GM18520 (cell line): ENCODE measurements at regions not wholly inside any gene's neighbourhood (a gene's known extent, or its start where the extent isn't known, plus 50 kb on each side); places are given as distances from the start of the nearest gene placed in this dataset.

ENCODE experiments used
- ATAC-seq: cut with Tn5 transposase; IDR thresholded peaks from one replicate; pipeline ENCODE4 v1.9.1; 2021; ENCODE audit not compliant: unreplicated experiment

DNA sequence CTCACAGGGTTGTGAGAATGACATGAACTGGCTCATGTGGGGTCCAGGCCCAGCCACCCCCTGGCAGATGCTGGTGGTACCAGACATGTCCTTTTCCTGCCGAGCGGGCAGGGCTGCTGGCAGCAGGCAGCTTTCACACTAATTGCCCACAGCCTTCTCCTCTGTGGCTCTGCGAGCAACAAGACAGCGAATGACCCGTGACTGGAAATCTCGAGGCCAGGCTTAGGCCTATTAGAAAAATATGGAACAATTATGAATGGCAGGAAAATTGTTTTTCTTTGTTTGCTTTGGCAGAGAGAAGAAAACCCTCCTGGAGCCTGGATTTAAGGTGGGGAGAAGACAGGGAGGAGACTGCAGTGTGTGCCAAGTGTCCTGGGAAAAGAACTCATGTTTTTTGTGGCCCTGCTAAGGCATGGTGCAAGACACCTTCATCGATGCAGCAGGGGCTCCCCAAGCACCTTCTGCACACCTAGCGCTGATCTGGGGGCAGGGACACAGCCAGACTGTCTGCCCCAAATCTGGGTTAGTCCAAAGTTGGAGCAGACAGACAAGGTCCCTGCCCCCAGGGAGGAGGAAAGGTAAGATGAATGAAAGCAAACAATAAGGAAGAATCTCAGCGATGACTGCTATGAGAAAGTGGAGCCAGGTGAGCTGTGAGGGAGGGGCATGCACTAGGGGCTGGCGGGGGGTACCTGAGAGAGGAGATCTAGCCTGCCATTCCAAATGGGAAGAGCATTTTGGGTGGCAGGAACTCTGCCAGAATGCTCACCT lies 193.8 kb upstream of the TLE3 start:
- ATAC-seq, result no peak

DNA sequence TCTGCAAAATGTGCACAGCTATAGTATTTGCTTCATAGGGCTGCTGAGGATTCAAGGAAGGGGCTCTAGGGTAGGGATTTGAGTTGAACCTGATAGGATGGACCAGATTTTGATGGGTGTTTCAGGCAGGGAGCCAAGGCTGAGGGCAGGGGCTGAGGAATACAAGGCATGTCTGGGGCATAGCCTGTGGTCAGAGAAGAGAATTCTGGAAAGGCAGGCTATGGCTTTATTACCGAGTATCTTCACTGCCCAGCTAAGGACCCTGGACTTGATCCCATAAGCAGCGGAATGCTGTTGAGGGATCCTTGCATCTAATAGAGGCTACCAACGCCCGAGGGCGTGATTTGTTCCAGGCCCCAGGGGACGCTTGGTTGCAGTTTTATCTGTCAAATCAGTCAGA lies 193.0 kb upstream of the TLE3 start:
- ATAC-seq, result no peak

DNA sequence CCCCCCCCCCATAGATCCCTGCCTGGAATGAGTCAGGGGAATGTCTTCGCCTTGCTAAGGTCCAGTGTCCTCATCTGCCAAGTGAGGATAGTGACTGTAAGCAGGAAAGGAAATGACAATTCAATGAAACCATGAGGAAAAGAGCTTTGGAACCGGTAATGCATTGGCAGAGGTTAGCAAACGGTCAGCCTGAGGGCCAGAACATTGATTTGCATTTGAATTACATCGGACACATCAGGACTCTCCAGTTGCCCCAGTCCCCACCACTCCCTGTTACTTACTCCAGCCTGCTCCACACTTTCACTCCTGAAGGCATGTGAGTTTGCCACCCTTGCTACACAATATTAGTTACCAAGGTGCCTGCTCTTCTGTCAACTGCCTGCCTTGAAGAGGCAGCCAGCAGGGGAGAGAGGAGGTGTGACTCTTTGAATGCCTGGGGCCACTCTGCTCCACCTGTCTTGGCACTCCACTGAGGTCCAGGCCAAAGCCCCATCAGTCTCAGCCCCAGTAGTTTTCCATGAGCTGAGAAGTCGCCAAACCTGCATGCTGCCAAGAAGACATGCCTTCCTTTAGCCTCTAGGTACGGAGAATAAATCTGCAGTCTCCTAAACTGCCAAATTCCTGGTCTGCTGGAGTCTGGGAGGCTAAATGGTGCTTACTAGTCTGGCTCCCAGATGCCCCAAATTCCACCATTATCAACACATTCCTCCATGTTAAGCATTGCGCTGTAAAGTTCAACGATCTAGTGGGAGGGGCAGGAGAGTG lies 191.7 kb upstream of the TLE3 start:
- ATAC-seq, result no peak

DNA sequence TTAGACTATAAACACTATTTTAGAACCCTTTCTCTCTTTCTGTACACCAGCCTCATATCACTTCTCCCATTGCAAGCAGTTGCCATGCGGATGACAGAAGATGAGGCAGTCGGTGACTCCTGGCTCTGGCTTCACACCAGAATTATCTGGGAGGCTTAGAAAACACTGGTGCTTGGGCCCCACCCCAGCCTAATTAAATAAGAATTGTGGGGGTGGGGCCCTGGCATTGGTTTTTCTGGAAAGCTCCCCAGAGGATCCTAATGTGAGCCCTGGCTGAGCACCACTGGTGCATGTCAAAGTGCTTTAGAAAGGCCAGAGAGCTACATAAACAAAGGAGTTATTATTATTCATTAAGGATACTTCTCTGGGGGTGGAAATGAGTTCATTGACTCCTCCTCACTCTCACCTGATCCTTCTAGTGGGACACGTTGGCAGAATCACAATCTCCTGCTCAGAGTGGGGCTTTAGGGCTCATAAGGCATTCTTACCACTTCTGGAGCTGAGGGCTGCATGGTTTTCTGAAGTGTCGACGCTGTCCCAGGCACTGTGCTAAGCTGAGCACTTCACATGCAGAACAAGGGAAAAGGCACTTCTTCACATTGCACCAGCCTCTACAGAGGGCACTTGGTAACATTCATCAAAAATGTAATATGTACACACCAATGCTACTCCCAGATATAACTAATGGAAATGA lies 188.5 kb upstream of the TLE3 start:
- ATAC-seq, result no peak

DNA sequence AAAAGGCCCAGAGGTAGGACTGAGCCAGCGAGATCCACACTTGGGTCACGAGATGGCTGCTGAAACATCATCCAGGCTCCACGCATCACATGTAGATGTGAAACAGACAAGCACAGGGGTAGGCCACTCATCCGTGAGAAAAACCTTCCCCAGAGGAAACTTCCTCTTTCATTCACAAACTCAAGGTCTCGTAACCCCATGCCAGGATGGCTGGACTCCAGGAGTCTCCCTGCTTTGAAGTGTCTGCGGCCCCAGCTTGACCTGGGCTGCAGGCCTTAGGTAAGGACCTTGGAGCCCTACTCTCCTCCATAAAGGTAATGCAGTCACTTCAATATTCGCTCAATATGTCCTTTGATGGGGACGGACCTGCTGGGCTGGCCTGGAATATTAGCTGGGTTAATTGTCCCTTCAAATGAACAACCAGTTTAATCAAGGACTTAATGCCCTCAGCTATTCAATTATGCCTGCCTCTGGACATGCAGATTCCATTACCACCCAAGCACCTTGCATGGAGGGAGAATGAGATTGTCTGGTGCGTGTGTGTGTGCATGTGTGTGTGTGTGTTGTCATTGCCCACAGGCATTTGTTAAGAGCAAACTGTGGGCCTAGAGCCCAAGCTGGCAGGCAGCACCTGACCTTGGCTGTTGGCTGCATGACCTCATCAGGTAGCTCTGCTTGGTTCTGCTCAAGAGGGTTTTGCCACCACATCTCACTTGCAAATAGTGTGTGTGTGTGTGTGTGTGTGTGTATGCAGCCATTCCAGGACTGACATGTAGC lies 186.9 kb upstream of the TLE3 start:
- ATAC-seq, result no peak

DNA sequence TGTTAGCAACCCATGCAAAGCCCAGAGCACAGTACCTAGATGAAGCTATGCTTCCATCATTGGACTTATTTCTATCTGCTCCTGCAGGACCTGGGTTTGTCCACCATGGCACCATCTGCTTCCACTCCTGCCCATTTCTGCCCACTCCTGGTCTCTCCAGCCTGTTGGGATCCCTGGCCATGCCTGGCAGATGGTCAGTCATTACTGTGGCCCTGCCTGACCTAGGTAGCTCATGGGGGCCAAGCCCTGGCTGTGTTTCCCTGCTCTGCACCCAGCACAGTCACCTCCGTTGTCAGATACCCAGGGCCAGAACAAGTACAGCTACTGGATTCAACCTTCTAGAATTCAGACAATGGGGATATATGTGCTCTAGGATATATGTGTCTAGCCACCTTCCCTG lies 185.8 kb upstream of the TLE3 start:
- no peak for ATAC-seq

DNA sequence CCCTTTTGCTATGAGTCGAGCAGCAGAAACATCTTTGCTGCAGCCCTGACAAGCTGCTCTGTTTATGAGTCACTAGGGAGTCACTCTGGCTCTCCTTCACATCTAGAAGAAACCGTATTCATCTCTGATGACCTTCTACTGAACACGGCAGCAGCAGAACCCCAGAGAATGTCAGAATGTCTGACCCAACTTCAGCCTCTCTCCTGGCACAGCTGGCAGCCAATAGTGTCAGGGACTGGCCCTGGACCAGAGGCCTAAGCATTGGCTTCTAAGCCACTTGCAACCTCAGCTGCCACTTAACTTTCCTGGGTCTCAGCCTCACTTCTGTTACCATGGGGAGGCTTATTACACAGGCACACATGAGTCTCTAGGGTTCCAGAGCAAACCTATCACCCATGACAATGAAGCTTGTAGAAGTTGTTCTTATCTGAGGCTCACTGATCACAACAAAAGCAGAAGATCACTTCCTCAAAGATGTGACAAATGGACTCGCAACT lies 184.1 kb upstream of the TLE3 start:
- no peak for ATAC-seq

DNA sequence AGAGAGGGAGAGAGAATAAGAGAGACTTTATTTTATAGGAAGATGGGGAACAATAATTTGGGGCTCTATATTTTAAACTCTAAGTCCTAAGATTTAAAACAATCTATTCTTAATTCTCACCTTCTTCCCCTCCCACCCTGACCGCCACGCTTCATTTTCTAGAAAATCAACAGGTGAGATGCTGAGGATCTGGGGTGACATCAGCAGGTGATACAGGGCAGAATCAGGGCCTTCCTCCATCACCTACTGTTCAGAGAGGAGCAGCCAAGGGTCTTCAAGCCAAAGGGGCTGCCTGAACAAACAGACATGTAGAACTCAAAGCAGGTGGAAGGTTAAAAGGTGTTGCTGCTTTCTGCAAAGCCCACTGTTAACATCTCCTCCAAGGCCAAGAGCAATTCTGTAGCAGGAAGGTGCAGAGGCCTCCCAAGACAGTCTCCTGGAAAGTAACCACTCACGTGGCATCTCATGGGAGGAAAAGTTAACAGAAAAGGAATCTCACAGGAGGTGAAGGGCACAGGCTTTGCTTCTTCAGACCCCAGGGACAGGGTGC lies 183.6 kb upstream of the TLE3 start:
- ATAC-seq, result no peak

DNA sequence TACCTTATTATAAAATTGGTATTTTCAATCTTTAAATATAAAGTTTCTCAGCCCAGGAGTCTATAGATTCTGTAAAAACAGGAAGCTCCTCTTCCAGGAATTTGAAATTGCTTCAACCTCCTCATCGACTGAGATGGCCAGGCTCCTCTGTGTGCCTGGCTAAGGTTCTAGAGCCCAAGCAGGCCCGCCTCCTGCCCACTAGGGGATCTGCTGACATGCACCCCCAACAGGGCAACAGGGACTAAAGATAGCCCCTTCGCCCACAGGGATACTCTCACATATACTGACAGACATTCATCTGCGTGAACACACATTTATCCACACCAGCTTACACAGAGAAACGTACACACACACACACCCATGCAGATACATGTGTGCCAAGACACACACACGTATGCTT lies 183.1 kb upstream of the TLE3 start:
- no peak for ATAC-seq

DNA sequence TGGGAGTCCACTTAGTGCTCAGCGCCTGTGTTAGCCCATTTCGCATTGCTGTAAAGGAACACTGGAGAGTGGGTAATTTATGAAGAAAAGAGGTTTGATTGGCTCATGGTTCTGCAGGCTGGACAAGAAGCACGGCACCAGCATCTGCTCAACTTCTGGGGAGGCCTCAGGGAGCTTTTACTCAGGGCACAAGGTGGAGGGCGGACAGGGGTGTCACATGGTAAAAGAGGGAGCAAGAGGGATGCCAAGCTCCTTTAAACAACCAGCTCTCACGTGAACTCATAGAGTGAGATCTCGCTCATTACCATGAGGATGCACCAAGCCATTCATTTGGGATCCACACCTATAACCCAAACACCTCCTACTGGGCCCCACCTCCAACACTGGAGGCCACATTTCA lies 181.4 kb upstream of the TLE3 start:
- ATAC-seq, result no peak

DNA sequence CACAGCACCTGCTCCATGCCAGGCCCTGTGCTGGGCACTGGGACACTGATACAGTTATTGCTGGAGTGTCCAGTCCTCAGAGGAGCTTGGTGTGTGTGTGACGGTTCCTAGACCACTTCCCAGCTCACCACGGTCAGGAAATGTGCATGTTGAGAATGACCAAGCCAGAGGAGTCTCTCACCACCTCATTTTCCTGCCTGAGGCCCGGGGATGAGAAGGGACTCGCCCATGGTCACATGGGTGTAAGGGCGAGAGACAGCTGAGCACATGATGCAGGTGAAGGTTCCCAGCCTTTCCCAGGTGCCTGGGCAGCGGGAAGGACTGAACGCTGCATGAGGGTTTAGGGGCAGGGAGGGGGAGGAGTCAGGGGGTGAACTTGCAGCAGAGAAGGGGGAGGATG lies 180.9 kb upstream of the TLE3 start:
- no peak for ATAC-seq

DNA sequence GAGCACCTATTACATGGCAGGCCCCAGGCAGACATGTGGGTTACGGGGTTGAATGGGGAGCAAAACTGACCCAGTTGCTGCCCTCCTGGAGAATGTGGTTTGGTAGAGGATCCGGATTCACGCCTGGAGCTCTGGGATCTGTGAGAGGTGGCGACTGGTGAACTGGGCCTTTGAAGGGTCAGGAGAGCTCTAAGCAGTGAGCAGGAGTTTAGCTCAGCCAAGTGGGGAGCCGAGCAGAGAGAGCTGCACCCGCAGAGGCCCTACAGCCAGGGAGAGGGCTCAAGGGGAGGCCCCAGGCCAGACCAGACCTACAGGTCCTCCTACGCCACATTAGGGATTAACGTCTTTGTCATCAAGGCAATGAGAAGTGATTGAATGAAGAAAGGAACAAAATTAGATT lies 179.8 kb upstream of the TLE3 start:
- ATAC-seq, result no peak

DNA sequence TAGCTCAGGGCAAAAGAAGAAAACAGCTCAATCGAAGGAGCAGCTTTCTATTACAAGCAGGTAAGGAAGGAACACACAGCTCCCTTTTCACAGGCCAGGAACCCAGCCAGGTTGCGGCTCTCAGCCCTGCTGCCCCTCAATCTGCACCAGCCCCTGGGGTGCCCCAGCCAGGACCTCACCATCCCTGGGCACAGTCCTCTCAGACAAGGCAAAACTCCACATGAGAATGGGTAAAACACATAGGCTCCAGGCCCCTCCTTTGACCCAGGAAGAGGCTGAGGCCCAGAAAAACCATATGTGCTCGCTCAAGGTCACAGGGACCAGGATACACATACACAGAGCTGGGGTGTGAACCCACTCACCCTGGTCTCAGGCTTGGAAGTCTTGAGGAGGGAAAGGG lies 178.7 kb upstream of the TLE3 start:
- no peak for ATAC-seq

DNA sequence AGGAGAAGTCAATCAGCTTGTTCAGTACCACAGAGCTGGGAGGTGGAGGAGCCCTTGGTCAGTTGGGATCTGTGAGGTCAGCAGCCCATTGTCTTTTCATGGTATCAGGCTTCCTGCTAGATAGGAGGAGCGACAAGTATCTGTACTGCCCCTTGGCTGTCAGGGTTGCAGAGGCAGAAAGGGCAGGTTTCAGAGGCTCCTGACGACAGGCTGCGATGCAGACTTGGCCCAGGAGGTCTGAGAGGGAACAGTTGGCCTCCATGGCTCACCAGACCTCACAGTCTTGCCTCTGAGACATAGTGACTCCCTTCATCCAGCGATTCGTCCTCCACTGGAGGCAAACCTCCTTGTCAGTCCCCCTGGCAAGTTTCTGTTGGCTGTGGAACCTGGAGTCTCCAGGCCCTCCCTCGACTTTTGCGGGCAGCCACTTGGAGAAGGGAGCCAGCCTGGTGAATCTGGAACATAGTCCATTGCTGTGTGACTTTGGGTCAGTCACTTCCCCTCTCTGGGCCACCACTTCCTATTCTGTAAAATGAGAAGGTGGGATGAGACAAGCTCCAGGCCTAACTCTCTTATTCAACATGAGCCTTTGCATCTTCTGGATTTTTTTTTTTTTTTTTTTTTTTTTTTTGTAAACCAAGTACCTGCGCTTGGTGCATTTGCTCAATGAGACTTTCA lies 177.9 kb upstream of the TLE3 start:
- no peak for ATAC-seq

DNA sequence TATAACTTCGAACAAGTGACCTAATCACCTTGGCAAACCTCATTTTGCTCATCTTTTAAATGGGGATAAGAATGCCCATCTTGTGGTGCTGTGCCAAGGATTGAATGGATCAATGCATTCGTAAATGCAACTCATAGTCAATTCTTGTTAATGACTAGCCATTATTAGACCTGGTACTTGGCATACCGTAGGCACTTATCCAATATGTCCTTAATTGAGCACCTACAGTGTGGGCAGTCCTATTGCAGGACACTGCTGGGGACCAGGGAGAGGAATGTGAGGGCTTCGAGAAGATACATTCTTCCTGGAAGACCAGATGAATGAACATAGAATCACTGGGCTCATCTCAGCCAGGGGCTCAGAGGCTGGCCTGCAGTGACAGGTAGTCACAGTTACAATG lies 177.2 kb upstream of the TLE3 start:
- no peak for ATAC-seq

DNA sequence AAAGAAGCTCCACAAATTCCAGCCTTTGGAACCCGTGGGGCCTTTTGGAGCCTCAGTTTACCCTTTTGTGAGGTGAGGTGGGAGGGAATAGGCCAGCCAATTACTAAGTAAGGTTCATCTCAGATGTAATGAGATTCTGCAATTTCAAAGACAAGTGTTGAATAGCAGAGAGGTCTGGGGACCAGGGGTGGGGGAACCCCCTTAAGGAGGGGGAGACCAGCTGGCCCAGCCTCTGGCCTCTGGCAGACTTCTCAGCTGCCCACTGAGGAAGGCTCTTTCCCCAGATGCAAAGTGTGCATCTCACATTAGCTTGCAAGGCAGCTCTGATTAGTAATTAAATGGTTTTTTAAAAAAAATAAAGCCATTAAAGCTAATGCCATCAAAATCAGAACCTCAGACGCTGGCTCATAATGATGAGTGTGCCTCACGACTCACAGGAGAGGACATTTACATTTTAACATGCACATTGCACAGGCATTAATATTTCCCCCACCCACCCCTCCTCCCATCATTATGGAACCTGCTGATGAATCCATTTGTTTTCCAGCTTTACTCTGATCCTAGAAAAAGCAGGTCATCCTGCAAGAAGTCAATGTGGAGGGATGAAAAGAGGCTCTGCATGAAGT lies 176.7 kb upstream of the TLE3 start:
- no peak for ATAC-seq

DNA sequence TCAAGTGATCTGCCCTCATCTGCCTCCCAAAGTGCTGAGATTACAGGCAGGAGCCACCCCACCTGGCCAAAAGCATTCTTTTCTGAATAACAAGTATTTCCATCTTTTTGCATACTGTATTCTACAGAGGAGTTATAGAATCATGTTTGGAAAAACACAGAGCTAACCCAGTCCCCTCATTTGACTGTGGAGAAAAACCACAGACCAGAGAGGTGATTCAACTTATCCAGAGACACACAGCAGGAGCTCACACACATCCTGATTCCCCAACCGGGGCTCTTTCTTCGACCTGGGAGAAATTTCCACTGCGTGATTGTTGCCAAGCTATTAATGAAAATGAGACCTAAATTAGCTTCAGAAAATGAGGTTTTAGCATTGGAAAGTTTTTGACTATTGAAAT lies 176.1 kb upstream of the TLE3 start:
- ATAC-seq, result no peak

DNA sequence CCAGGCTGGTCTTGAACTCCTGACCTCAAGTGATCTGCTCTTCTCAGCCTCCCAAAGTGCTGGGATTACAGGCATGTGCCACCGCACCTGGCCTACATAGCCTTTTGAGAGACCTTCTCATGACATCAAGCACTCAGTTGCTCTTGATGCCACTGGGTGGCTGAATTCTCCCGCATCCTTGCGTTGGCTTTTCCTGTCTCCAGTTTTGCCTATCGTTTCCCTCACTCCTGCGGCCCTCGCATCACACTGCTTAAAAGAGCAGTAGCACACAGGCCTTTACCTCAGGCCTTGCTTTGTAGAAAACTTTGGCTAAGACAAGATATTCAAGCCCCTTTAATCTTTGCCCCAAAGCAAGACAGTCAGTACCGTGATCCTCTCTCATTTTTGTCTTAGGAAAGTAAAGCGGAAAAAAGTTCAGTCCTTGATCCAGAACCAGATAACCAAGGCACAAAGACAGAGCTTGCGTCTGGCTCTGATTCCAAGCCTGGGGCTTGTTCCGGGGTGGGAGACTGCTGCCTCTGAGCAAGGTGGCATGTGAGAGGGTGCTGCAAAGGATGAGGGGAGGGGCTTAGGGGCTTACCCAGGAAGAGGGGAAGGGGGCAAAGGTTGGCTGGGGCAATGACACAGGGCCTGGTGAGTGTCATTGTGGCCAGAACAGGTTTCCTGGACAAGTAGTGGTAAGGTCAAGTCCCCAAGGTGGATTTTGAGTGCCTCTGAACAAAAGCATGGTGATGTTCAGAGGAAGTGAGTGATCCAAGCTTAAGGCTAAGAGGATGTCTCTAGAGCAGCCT lies 175.0 kb upstream of the TLE3 start:
- no peak for ATAC-seq
